Osteoblast (primary cell): ENCODE measurements at regions not wholly inside any gene's neighbourhood (a gene's known extent, or its start where the extent isn't known, plus 50 kb on each side); places are given as distances from the start of the nearest gene placed in this dataset.

Source experiments
- DNase-seq: peaks from one replicate; pipeline ENCODE4 v3.0.0; 2011; ENCODE audit warnings: low spot score, mixed read lengths; ENCODE audit not compliant: insufficient read length; ENCODE audit errors: missing footprints
- H2AFZ ChIP-seq: 2 replicates; pipeline ENCODE4 v1.6.0; 2011; ENCODE audit warnings: mild to moderate bottlenecking, low read length
- H3K27ac ChIP-seq: 2 replicates; pipeline ENCODE4 v1.5.1; 2011; ENCODE audit warnings: mild to moderate bottlenecking, low read depth, low read length, moderate library complexity
- H3K27me3 ChIP-seq: 2 replicates; pipeline ENCODE4 v1.6.0; 2012; ENCODE audit warnings: mild to moderate bottlenecking, control low read depth, inconsistent platforms, low read length, moderate library complexity; ENCODE audit not compliant: insufficient read depth
- H3K36me3 ChIP-seq: 2 replicates; pipeline ENCODE4 v1.5.1; 2011; ENCODE audit warnings: mild to moderate bottlenecking, low read length, control low read depth, moderate library complexity; ENCODE audit not compliant: insufficient read depth
- H3K4me1 ChIP-seq: 2 replicates; pipeline ENCODE4 v1.5.1; 2011; ENCODE audit warnings: mild to moderate bottlenecking, low read length, control low read depth, moderate library complexity; ENCODE audit not compliant: insufficient read depth
- H3K4me2 ChIP-seq: 2 replicates; pipeline ENCODE4 v1.6.0; 2011; ENCODE audit warnings: mild to moderate bottlenecking, low read length; ENCODE audit not compliant: insufficient read depth
- H3K4me3 ChIP-seq: fragments of 200-600 bp; sonication (generic); 3 replicates; pipeline ENCODE4 v1.5.1; 2012; ENCODE audit warnings: mild to moderate bottlenecking, low read length, inconsistent platforms; ENCODE audit not compliant: insufficient read depth
- H3K79me2 ChIP-seq: 2 replicates; pipeline ENCODE4 v1.6.0; 2012; ENCODE audit warnings: mild to moderate bottlenecking, low read length, control low read depth, inconsistent platforms; ENCODE audit not compliant: insufficient read depth
- H3K9me3 ChIP-seq: 2 replicates; pipeline ENCODE4 v1.5.1; 2011; ENCODE audit warnings: low read depth, low read length, control low read depth
- H4K20me1 ChIP-seq: 2 replicates; pipeline ENCODE4 v1.6.0; 2012; ENCODE audit warnings: mild to moderate bottlenecking, low read length, control low read depth; ENCODE audit not compliant: insufficient read depth
- TF ChIP-seq, protein P1 (sequence below): IDR thresholded peaks from 2 replicates; pipeline ENCODE4 v1.5.1; 2011; ENCODE audit warnings: mild to moderate bottlenecking, low read depth, low read length, moderate library complexity; ENCODE audit errors: extremely low read depth

DNA sequence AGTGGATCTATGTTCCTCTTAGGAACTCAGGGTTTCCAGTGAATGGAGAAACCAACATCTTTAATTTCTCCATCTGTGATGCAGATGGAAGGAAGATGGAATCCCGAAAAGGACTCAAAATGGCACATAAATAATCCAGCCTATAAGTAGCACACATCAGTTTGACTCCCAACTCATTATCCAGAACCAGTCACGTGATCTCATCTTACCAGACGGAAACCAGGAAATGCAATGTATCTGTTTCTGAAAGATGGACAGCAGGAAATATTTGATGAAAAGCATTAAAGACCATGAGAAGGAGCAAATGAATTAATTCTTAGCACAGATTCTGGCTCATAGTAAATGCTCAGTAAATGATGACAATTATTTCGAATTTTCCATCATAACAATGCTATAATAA is 443.1 kb upstream of the FMR1 start:
- Histone ChIP-seq H3K36me3 (no peaks in the 10 kb centered on the region), H4K20me1 (no peaks in the 10 kb centered on the region), H2AFZ (no peak overlapping the region), H3K9me3 (no peaks in the 10 kb centered on the region), H3K27me3 (no peaks in the 10 kb centered on the region), H3K4me1 (no peaks in the 10 kb centered on the region), H3K79me2 (no peaks in the 10 kb centered on the region), H3K4me2 (no peak overlapping the region), H3K4me3 (no peak overlapping the region), H3K27ac (no peak overlapping the region)
- DNase-seq, result no peak
- TF ChIP-seq, protein P1, sequence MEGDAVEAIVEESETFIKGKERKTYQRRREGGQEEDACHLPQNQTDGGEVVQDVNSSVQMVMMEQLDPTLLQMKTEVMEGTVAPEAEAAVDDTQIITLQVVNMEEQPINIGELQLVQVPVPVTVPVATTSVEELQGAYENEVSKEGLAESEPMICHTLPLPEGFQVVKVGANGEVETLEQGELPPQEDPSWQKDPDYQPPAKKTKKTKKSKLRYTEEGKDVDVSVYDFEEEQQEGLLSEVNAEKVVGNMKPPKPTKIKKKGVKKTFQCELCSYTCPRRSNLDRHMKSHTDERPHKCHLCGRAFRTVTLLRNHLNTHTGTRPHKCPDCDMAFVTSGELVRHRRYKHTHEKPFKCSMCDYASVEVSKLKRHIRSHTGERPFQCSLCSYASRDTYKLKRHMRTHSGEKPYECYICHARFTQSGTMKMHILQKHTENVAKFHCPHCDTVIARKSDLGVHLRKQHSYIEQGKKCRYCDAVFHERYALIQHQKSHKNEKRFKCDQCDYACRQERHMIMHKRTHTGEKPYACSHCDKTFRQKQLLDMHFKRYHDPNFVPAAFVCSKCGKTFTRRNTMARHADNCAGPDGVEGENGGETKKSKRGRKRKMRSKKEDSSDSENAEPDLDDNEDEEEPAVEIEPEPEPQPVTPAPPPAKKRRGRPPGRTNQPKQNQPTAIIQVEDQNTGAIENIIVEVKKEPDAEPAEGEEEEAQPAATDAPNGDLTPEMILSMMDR, result no peak

DNA sequence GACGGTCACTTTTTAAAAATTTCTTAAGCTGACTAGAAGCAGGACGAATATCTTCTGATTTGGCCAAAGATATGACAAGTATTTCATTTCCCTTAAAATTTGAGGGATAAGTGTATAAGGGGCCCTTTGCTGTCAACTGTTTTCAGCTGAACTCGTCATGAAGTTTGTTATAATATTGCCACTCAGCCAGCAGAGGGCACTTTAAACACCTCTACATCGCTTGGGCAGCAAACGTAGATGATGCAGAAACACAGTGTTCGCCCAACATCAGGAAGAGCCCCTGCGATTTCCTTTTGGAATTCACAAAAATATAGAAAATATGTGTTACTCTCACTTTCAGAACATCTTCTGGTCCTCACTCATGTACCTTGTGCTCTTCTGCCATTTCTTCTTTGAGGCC is 435.7 kb upstream of the FMR1 start:
- Histone ChIP-seq H3K4me1 (no peaks in the 10 kb centered on the region), H4K20me1 (no peaks in the 10 kb centered on the region), H2AFZ (no peak overlapping the region), H3K27ac (no peak overlapping the region), H3K4me2 (no peak overlapping the region), H3K9me3 (peaks cover 4% of the 10 kb centered on the region), H3K4me3 (no peak overlapping the region), H3K79me2 (no peaks in the 10 kb centered on the region), H3K27me3 (no peaks in the 10 kb centered on the region), H3K36me3 (no peaks in the 10 kb centered on the region)
- DNase-seq, result no peak
- TF ChIP-seq, protein P1, result no peak

DNA sequence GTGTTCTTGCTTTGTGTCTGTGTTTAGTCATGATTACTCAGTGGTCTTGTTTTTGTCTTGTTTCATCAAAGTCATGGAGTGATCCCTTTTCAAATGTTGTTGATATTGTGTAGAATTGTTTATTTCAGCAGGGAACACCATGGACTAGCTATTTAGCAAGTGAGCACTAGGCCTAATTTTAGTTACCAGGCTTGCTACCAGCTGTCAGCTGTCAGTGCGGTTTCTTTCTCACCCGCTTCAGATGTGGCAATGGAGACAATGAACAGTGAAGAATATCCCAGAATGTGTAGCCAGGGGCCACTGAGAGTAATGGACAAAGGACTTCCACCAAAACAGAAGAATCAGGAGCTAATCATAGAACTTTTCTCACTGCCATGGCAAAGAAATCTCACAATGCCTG is 432.8 kb upstream of the FMR1 start:
- H2AFZ ChIP-seq, result no peak overlapping the region
- H3K27ac ChIP-seq, result no peak overlapping the region
- TF ChIP-seq, protein P1, result no peak
- no peaks in the 10 kb centered on the region for H3K27me3 ChIP-seq
- no peaks in the 10 kb centered on the region for H3K4me1 ChIP-seq
- H3K9me3 ChIP-seq, result peaks cover 4% of the 10 kb centered on the region
- no peak overlapping the region for H3K4me2 ChIP-seq
- no peaks in the 10 kb centered on the region for H3K79me2 ChIP-seq
- no peak overlapping the region for H3K4me3 ChIP-seq
- DNase-seq, result no peak
- H4K20me1 ChIP-seq, result no peaks in the 10 kb centered on the region
- H3K36me3 ChIP-seq, result no peaks in the 10 kb centered on the region

DNA sequence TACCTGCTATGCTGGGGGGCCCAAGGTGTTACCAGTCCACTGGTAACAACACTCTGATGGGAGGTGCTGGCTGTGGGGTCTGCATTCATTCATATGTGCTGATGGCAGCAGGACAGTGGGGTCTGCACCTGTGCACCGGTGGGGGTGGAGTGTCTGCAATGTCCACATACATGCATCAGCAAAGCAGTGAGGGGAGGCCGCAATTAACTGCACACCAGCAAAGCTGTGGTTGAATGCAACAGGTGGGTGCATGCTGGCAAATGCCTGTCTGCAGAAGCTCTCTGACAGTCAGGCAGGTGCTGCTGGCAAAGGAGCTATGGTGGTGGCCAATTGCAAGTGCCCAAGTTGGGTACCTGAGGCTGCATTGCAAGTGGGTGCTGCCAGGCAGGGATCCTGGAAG is 426.5 kb upstream of the FMR1 start:
- TF ChIP-seq, protein P1, result no peak
- Histone ChIP-seq H2AFZ (no peak overlapping the region), H4K20me1 (no peaks in the 10 kb centered on the region), H3K27ac (no peak overlapping the region), H3K27me3 (no peaks in the 10 kb centered on the region), H3K9me3 (peaks cover 2% of the 10 kb centered on the region), H3K4me3 (no peak overlapping the region), H3K4me2 (no peak overlapping the region), H3K4me1 (no peaks in the 10 kb centered on the region), H3K79me2 (no peaks in the 10 kb centered on the region), H3K36me3 (no peaks in the 10 kb centered on the region)
- DNase-seq, result no peak
